CD4-positive, alpha-beta T cell treated with Interleukin-12 subunit alpha and Interleukin-12 subunit beta, for 1 hour (primary cell): ENCODE measurements at regions not wholly inside any gene's neighbourhood (a gene's known extent, or its start where the extent isn't known, plus 50 kb on each side); places are given as distances from the start of the nearest gene placed in this dataset.

Source experiments
- DNase-seq: peaks from one replicate; pipeline ENCODE4 v3.0.0-alpha.2; 2020

- no peak for DNase-seq
These were observed 90.4 kb downstream of the NUP35 start for GRCh38 chr2:183214680-183215079.

DNA sequence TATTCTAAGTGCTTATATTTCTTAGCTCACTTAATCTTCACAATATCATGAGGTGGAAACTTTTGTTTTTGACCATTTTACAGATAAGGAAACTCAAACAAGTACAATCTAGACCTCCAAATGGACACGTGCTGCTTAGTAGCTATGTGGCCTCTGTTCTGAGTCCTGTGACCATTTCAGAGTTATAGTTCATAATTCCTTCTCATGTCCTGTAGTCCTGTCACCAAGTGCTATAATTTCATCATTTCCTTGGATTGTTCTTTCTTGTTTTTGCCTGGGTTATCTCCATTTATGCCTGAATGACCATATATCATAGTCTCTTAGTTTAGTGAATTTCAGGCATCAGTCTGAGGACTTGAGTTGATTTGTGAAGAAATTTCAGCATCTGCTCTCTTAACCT lies 91.7 kb downstream of the NUP35 start:
- no peak for DNase-seq

- DNase-seq: no peak
These were observed 95.6 kb downstream of the NUP35 start for GRCh38 chr2:183219888-183220287.

DNA sequence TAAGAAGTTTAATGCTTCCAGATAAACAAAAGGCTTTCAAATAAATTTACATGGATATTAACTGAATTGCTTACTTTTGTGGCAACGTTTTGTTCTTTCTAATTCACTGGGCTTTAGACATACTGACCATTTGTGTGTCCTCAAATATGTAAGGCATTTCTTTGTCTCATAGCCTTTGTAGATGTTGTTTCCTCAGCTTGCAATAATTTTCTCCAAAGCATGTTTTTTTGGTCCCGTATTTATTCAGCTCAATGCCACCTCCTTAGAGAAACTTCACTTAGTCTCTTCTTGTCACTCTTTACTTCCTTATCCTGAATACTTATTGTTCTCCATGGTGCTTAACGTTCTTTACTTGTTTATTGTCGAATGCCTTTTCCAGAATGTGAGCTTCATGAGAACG lies 98.5 kb downstream of the NUP35 start:
- no peak for DNase-seq

GRCh38 chr2:183224948-183225347 lies 100.7 kb downstream of the NUP35 start:
- no peak for DNase-seq

DNA sequence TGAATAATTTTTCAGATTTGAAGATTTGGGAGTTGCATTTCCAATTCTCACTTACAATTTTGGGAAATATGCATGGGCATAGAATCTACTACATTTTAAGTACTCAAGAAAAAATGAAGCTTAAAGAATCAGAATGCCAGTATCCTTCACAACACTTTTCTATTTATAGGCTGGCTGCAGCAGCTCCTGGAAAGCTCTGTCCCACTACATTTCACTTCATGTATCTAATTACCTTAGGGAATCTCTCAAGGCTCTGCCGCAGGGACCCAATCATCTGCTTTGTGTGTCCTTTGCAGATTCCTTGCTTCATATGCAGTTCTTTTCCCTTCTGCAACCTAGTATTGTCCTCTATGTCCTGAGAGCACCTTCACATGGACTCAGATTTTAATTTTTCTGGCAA lies 102.9 kb downstream of the NUP35 start:
- no peak for DNase-seq

DNA sequence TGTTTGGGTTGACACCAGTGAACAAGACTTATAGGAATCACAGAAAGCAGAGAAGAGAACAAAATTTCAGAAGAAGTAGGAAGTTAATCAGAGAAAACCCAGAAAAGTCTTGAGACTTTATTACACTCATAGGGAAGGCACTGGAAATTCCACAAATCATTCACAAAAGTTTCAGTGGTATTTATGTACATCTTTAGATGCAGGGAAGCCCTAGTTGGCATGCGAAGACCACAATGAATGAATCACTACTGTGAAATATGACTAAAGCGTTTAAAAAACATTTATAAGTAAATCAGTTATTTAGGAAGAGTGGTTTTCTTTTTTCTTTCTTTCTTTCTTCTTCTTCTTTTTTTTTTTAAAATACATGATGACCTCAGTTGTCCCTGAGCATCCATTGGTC lies 105.1 kb downstream of the NUP35 start:
- no peak for DNase-seq

DNA sequence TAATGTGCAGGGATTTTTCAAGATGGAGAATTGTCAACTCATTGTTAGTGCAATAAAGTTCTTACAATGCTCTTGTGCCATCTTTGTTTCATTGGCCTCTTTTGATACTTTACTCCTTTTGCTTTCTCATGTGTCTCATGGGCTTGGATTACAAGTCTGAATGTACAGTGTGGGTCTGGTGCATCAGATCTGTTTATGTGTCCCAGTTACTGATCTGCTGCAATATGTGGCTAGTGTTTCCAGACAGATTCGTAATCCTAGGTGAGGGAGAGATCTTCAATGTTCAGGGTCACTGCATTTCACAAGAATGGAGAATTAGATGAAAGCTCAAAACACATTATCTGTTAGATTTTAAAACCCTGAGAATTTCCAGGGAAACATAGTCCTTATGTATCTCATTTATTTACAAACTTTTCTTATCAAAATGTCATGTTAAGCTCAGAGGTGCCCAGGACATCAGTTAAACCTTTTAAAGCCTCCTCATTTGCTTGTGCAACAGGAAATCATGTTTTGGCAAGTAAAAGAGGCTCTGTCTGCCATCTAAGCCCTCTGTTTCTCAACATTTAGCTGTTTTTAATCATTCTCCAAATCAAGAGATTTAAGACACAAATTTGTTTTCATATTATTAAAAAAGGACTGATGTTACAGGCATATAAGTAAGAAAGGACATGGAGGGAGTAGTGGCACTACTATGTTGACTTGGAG lies 108.1 kb downstream of the NUP35 start:
- no peak for DNase-seq

DNA sequence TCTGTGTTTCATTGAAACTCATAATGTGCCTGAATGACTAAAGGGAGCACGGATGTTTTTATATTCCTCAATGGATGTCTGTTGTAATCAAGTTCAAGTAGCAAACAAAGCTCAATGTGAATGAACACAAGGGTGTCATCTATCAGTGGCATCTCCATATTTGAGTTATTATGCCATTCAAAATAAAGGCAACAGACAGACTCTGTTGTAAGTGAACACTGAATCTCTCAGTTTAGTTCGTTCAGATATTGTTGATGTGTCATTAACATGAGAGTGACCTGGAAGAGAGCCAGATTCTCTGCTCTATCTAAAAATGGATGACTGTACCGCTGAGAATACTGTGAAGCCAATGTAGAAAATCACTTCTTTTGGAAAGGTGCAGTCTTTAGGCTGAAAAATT lies 118.7 kb downstream of the NUP35 start:
- no peak for DNase-seq

- DNase-seq: no peak
These were observed 119.5 kb downstream of the NUP35 start for GRCh38 chr2:183243758-183244157.

GRCh38 chr2:183244300-183244844 lies 120.1 kb downstream of the NUP35 start:
- no peak for DNase-seq

- DNase-seq: peak; percentile 11
These were observed 124.8 kb downstream of the NUP35 start for GRCh38 chr2:183248866-183249567.

- no peak for DNase-seq
These were observed 125.8 kb downstream of the NUP35 start for GRCh38 chr2:183250061-183250460.

- DNase-seq: no peak
These were observed 126.2 kb downstream of the NUP35 start for GRCh38 chr2:183250472-183250871.

GRCh38 chr2:183253441-183254130 lies 129.3 kb downstream of the NUP35 start:
- no peak for DNase-seq

DNA sequence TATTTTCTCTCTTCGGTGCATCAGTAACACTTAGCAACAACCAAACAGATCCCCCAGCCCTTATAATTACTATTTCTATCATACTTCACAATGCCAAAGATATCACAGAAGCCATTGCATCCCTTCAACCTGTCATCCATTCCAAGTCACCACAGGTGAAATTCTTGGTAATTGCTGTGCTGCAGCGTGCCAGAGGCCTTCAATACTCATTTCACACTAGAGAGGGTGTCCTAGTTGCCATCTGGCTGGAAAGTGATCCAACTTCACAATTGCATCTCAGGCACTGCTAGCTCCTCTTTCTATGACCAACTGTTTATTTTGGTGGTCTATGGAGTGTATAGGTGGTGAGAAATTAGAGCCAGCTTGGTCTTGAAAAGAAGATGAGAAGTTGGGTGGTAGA lies 131.2 kb downstream of the NUP35 start:
- no peak for DNase-seq

GRCh38 chr2:183259921-183260320 lies 135.7 kb downstream of the NUP35 start:
- no peak for DNase-seq

DNA sequence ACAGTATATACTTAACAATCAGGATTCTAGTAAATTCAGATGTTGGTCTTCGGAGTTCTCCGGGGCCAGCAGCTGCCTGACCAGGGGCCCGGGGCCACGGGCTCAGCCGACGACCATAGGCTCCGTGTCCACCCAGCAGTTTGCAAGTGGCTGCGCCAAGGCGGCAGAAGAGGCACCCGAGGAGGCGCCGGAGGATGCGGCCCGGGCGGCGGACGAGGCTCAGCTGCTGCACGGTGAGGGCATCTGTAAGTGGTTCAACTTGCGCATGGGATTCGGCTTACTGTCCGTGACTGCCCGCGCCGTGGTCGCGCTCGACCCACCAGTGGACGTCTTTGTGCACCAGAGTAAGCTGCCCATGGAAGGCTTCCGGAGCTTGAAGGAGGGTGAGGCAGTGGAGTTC lies 136.3 kb downstream of the NUP35 start:
- no peak for DNase-seq

DNA sequence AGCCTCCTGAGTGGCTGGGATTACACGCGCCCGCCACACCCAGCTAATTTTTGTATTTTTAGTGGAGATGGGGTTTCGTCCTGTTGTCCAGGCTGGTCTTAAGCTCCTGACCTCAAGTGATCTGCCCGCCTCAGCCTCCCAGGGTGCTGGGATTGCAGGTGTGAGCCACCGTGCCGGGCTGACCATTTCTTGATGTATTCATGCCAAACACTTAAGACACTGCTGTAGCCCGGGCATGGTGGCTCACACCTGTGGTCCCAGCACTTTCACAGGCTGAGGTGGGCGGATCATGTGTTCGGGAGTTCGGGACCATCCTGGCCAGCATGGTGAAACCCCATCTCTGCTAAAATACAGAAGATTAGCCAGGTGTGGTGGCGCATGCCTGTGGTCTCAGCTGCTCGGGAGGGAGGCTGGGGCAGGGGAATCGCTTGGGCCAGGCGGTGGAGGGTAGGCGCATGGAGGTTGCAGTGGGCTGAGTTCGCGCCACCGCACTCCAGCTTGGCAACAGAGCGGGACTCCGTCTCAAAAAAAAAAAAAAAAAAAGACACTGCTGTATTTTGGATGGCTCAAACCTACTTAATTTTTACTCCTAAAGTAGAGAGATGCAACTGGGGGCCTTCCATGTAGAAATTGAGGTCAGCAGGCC lies 140.8 kb downstream of the NUP35 start:
- no peak for DNase-seq

GRCh38 chr2:183267148-183267827 lies 143.0 kb downstream of the NUP35 start:
- no peak for DNase-seq

DNA sequence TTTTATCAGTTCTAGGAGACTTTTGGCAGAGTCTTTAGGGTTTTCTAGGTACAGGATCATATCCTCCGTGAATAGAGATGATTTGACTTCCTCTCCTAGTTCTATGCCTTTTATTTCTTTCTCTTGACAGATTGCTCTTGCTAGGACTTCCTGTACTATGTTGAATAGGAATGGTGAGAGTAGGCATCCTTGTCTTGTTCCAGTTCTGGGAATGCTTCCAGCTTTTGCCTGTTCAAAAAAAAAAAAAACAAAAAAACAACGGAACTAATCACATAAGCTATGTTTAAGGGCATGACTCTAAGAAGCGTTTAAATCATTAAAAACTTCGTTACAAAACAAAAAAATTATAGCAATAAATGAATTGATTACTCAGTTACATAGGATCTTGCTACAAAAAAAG lies 145.7 kb downstream of the NUP35 start:
- no peak for DNase-seq

DNA sequence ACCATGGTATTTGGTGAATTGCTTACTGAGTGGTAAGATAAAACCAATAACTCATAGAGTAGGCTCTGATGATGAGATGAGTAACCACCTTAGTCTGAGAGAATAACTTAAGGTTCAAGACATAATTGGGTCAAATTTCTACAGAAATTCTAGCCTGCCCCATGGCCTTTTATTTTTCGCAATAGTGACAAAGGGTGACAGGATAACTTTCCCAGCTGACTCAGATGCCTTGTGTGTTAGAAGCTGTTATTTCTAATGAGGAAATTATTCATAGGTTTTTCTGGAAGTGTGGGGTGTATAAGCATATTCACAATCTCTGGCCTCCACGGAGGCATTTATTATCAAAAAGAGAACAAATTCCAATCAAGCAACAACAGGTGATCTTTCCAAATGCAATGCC lies 159.0 kb downstream of the NUP35 start:
- no peak for DNase-seq

DNA sequence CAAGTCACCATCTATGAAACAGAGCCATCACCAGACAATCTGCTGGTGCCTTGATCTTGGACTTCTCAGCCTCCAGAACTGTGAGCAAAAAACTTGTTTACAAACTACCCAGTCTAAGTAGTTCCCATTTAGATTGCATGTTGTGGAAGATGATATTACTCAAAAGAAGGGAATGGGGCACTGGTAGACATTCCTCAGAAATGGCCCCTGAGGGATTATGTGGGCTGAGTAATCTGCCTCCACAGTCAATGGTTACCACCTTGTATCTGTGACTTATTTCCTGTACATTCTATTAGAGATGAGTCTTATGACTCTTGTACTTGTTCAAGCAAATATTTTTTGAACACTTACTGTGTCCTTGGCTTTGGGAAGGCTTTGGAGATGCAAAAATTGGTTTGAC lies 160.4 kb downstream of the NUP35 start:
- no peak for DNase-seq
